ENCODE measurements at regions not wholly inside any gene's neighbourhood (a gene's known extent, or its start where the extent isn't known, plus 50 kb on each side); places are given as distances from the start of the nearest gene placed in this dataset.

DNA sequence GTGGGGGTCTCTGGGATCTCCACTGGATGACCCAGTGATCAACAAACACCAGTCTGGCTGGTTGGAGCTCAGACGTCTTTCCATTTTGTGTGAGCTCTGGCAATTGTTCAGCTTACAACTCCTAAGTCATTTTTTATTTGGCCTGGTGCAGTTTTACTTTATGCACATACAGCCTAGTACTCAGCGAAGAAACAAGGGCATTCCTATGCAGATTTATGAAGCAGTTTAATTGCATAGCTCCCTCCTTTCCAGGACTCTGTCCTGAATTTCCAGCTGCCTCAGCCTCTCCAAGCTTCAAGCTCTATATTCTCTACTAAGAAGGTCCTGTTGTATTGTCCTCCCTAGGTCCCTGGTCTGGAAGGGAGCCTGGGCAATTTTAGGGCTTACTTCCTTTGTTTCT, 145.6 kb upstream of the GALNT17 start:
- no peak overlapping the region for H3K27ac ChIP-seq
- intact Hi-C loops (cut with DNase I), result no loop called here
- no peaks in the 10 kb centered on the region for H3K4me1 ChIP-seq (replicated peaks)
- no peak for DNase-seq (ENCODE audit: low spot score)
- no peaks in the 10 kb centered on the region for H3K27me3 ChIP-seq (replicated peaks; ENCODE audit: insufficient read depth)
- 42% methylated on average over 2 of the region's 2 CpGs for WGBS
- H3K4me3 ChIP-seq, result no peak overlapping the region
- H3K36me3 ChIP-seq, result no peaks in the 10 kb centered on the region
- TF ChIP-seq POLR2A (IDR thresholded peaks at IDR 0.05), result no peak
- TF ChIP-seq, protein P1, sequence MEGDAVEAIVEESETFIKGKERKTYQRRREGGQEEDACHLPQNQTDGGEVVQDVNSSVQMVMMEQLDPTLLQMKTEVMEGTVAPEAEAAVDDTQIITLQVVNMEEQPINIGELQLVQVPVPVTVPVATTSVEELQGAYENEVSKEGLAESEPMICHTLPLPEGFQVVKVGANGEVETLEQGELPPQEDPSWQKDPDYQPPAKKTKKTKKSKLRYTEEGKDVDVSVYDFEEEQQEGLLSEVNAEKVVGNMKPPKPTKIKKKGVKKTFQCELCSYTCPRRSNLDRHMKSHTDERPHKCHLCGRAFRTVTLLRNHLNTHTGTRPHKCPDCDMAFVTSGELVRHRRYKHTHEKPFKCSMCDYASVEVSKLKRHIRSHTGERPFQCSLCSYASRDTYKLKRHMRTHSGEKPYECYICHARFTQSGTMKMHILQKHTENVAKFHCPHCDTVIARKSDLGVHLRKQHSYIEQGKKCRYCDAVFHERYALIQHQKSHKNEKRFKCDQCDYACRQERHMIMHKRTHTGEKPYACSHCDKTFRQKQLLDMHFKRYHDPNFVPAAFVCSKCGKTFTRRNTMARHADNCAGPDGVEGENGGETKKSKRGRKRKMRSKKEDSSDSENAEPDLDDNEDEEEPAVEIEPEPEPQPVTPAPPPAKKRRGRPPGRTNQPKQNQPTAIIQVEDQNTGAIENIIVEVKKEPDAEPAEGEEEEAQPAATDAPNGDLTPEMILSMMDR (IDR thresholded peaks at IDR 0.05), result no peak
- no peak for TF ChIP-seq POLR2AphosphoS5 (IDR thresholded peaks at IDR 0.05)
- H3K9me3 ChIP-seq, result no peaks in the 10 kb centered on the region

DNA sequence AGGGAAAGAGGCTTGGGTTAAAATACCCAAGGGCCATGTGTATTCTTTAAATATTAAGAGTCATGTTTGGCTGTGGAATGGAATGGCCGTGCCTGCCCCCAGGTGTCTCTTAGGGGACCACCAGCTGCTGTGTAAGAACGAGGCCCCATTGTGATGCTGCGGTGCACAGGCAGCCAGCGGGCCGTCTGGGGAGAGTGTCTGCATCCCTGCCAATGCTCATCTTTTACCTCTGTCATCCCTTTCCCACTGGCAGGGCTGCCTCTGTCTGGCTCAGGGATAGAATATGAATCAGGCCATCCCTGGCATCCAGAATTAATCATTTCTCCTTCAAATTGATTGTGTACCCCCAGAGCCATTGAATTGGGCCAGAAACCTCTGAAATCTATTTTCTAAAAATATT, 137.8 kb upstream of the GALNT17 start:
- no peaks in the 10 kb centered on the region for H3K36me3 ChIP-seq
- no peak for TF ChIP-seq POLR2A (IDR thresholded peaks at IDR 0.05)
- TF ChIP-seq, protein P1 (IDR thresholded peaks at IDR 0.05), result no peak
- TF ChIP-seq POLR2AphosphoS5 (IDR thresholded peaks at IDR 0.05), result no peak
- no peaks in the 10 kb centered on the region for H3K4me1 ChIP-seq (replicated peaks)
- no peaks in the 10 kb centered on the region for H3K9me3 ChIP-seq
- intact Hi-C loops (cut with DNase I), result no loop called here
- H3K4me3 ChIP-seq, result no peak overlapping the region
- WGBS, result 84% methylated on average over 5 of the region's 5 CpGs
- no peaks in the 10 kb centered on the region for H3K27me3 ChIP-seq (replicated peaks; ENCODE audit: insufficient read depth)
- DNase-seq (ENCODE audit: low spot score), result no peak
- H3K27ac ChIP-seq, result no peak overlapping the region

DNA sequence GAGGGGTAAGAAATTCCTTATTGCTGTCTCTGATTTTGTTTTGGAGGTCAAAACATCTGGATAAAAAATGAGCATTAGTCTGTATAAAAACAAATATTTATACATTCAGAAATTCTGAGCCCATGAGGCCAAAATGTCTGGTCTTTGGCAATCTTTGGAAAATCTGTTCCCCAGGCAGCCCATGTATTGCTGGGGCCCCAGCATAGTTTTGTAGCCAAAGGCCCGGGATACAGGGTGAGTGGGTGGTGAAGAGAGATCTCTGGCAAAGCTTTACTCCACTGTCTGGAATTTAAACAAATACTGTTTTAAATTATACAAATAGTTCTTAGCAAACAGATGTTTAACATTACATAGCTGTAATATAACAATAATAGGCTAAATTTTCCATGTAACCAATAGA, 134.7 kb upstream of the GALNT17 start:
- Histone ChIP-seq H3K4me1 (replicated peaks) (no peaks in the 10 kb centered on the region), H3K36me3 (no peaks in the 10 kb centered on the region), H3K4me3 (no peak overlapping the region), H3K9me3 (no peaks in the 10 kb centered on the region), H3K27me3 (replicated peaks; ENCODE audit: insufficient read depth) (no peaks in the 10 kb centered on the region), H3K27ac (no peak overlapping the region)
- TF ChIP-seq, protein P1 (IDR thresholded peaks at IDR 0.05), result no peak
- no peak for TF ChIP-seq POLR2AphosphoS5 (IDR thresholded peaks at IDR 0.05)
- TF ChIP-seq POLR2A (IDR thresholded peaks at IDR 0.05), result no peak
- WGBS, result 29% methylated on average over 1 of the region's 1 CpG
- intact Hi-C loops (cut with DNase I), result no loop called here
- DNase-seq (ENCODE audit: low spot score), result no peak

DNA sequence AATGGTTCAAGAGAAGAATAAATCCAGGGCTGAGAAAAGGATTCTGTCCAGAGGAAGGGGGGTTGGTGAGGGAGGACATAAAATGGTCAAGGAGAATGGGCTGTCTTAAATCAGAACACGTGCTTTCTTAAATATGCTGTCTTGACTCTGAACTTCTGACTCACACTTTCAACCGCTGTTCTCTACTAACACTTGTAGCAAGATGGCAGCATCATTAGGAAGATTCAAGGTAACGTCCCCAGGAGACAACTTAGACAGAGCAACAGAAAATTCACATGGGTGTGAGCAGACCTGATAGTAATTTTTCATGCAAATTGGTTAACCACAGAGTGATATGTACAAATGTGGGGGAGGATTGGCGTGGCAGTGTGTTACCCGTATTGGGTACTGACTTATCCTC, 126.8 kb upstream of the GALNT17 start:
- no peak for TF ChIP-seq POLR2AphosphoS5 (IDR thresholded peaks at IDR 0.05)
- no peak for TF ChIP-seq POLR2A (IDR thresholded peaks at IDR 0.05)
- TF ChIP-seq, protein P1 (IDR thresholded peaks at IDR 0.05), result no peak
- no peaks in the 10 kb centered on the region for H3K27me3 ChIP-seq (replicated peaks; ENCODE audit: insufficient read depth)
- H3K36me3 ChIP-seq, result no peaks in the 10 kb centered on the region
- H3K27ac ChIP-seq, result no peak overlapping the region
- intact Hi-C loops (cut with DNase I), result no loop called here
- no peak for DNase-seq (ENCODE audit: low spot score)
- H3K9me3 ChIP-seq, result no peaks in the 10 kb centered on the region
- no peaks in the 10 kb centered on the region for H3K4me1 ChIP-seq (replicated peaks)
- WGBS, result 68% methylated on average over 5 of the region's 5 CpGs
- no peak overlapping the region for H3K4me3 ChIP-seq

DNA sequence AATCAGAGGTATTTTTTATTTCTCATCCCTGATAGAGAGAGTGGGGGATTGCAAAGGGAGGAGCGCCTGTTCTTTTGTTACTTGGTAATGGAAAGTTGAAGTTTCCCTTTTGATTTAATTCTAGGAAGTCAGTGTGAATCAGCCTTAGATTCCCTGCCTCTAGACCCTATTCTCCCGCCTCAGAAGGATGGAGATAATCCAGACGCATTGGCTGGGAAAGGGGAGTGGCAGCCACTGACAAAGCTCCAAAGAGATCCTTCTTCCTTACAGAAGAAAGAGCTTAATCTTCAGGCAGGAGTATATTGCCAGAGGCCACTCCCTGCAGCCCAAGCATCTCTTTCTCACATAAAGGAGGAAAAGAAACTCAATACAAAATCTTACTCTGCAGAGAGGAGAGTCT, 122.3 kb upstream of the GALNT17 start:
- TF ChIP-seq, protein P1 (IDR thresholded peaks at IDR 0.05), result no peak
- TF ChIP-seq POLR2A (IDR thresholded peaks at IDR 0.05), result no peak
- no peak for TF ChIP-seq POLR2AphosphoS5 (IDR thresholded peaks at IDR 0.05)
- Histone ChIP-seq H3K4me1 (replicated peaks) (no peaks in the 10 kb centered on the region), H3K36me3 (no peaks in the 10 kb centered on the region), H3K27ac (no peak overlapping the region), H3K4me3 (no peak overlapping the region), H3K27me3 (replicated peaks; ENCODE audit: insufficient read depth) (no peaks in the 10 kb centered on the region), H3K9me3 (no peaks in the 10 kb centered on the region)
- intact Hi-C loops (cut with DNase I), result no loop called here
- WGBS, result 88% methylated on average over 3 of the region's 3 CpGs
- DNase-seq (ENCODE audit: low spot score), result no peak
